GM19025 (cell line): ENCODE measurements at regions not wholly inside any gene's neighbourhood (a gene's known extent, or its start where the extent isn't known, plus 50 kb on each side); places are given as distances from the start of the nearest gene placed in this dataset.

Experiments used
- ATAC-seq: cut with Tn5 transposase; IDR thresholded peaks from one replicate; pipeline ENCODE4 v1.9.1; 2021; ENCODE audit warnings: mild to moderate bottlenecking, low read depth, moderate library complexity; ENCODE audit not compliant: unreplicated experiment

DNA sequence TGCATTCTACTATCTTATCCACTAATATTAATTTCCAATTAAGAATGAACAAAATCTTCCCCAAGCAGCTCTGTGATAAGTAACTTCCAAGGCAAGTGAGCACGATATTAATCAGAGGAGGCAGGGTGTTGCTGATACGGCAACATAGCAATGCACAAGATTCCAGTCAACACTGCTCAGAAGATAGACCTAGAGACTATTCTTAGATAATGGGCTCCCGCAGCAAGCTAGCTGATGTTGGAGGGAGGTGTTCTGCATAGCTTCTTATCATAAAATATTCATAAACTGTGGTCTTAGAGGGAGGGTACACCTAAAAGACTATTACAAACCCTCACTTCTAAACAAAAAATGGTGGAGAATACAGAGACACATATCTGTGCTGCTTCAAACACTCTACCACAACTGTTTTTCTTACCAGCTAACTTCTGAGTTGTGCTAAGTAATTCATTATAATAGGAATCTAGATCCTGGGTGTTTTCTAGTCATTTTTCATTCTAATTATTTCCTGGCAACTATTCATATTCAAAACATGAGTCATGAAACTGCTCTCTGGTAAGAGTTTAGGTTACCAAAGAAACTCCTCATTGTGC, 382.0 kb upstream of the SOX14 start:
- ATAC-seq = no peak

DNA sequence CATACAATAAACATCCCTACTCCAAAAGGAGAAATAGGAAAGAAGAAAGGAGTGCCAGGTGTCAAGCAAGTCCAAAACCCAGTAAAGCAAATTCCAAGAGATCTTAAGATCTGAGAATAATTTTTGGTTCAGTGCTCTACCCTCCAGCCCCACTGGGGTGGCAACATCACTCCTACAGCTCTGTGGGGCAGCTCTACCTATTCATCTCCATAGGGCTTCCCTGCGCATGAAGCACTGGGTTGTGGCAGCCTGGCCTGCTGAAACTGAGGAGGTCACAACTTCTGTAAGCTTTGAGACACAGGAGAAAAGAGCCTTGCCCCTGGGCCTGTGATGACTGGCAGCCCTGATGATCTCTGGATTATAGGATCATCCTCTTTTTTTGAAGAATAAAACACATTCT, 378.2 kb upstream of the SOX14 start:
- ATAC-seq = no peak

- no peak for ATAC-seq
Measured at GRCh38 chr3:137409584-137409983, 354.5 kb upstream of the SOX14 start.

GRCh38 chr3:137410028-137410427, 354.1 kb upstream of the SOX14 start:
- ATAC-seq = no peak

DNA sequence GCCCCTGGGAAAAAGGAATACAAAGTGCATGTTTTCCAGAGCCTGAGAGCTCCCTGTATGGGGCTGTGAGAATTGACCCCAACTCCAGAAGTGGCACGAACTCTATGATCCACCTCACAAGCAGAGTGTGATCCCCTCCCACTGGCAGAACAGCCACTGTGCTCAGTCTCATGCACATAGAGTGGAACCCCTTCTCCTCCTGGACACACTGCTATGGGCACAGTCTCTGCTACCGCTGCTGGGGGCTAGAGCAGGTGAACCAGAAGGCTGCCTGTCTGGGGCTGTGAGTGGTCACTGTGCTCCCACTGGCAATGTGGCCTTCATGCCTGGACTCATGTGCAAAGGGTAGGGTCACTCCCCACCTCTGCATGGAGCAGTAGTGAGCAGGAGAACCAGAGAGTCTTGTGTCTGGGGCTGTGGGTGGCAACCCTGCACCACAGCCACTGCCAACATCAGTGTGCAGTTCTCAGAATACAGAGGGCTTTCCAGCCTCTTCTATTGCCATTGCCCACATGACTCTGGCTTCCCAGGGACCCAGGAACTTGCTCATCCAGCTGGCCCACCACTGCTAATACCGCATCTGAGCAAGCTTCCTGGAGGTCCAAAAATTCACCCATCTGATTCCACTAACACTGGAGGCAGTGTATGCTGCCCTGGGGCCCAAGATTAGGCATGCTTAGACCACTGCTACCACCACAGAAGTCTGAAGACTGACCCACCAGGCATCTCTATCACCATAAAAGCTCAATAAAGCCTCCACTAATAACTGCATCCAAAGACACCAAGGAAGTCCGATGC, 343.7 kb upstream of the SOX14 start:
- ATAC-seq = no peak

DNA sequence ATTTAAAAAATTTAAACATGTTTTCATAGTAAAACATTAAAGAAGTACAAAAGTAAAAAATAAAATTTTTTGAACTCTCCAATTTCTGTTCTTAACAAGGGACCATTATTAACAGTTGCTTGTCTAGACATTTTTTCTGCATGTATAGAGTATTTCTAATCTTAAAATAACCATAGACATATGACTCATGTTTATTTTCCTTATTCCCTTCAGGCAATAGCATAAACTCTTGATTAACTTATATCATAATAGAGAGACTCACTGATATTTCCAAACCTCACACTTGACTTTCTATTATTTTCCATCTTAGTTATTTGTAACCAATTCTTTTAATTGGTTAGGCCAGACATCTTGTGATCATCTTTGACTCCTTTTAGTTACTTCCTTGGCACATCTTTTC, 325.6 kb upstream of the SOX14 start:
- ATAC-seq = no peak

- ATAC-seq = no peak
Measured at GRCh38 chr3:137460944-137461343, 303.2 kb upstream of the SOX14 start.

- ATAC-seq = no peak
Measured at GRCh38 chr3:137463131-137463530, 301.0 kb upstream of the SOX14 start.

- ATAC-seq = no peak
Measured at GRCh38 chr3:137464341-137464740, 299.8 kb upstream of the SOX14 start.

- ATAC-seq = no peak
Measured at GRCh38 chr3:137468446-137468845, 295.7 kb upstream of the SOX14 start.

- no peak for ATAC-seq
Measured at GRCh38 chr3:137469263-137469662, 294.9 kb upstream of the SOX14 start.

DNA sequence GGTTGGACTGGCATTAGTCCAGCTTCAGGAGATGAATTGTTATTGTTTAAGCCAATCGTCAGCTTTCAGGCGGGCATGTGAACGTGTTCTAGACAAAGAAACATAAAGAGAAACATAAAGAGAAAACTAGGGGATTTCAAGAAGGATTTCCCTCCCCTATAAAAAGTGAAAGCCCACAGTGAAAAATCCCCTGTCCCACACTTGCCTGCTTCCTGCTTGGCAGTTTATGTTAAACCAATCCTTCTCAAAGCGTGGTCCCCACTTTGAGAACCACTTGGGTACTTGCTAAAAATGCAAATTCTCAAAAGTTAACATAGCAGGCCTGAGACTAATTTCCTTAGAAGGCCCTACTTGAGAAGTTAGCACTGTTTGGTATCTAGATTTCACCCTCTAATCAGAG, 293.0 kb upstream of the SOX14 start:
- ATAC-seq = peak; percentile 67

- no peak for ATAC-seq
Measured at GRCh38 chr3:137471558-137472204, 292.4 kb upstream of the SOX14 start.

GRCh38 chr3:137477614-137478013, 286.5 kb upstream of the SOX14 start:
- no peak for ATAC-seq

DNA sequence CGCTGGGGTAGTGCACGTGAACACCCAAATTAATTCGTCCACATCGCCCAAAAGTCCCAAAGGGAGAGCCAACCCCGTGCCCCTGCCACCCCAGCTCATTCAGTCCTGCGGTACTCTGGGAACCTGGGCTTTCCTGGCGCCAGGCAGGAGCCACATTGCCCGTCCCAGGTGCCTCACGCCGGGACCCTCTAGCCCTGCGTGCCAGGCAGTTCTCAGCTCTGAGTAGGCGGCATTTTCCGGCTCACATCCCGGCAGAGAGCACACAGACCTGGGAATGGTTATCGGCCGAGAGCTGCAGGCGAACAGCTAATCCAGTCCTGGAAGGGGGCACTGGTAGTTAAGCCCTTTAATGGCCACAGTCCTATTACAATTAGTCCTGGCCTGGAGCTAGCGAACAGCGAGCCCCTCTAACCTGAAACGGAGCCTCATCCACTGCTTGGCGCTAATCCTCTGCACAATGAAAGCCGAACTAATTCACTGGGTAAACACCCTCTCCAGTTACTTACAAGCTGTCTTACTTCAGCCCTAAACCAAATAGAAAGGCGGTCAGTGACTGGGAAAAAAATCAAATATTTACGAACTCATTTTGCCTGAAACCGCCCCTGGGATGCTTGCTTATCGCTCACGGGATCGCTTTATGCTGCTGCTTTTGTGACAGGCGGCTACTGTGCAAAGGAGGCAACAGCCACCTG, 254.6 kb upstream of the SOX14 start:
- ATAC-seq = no peak

DNA sequence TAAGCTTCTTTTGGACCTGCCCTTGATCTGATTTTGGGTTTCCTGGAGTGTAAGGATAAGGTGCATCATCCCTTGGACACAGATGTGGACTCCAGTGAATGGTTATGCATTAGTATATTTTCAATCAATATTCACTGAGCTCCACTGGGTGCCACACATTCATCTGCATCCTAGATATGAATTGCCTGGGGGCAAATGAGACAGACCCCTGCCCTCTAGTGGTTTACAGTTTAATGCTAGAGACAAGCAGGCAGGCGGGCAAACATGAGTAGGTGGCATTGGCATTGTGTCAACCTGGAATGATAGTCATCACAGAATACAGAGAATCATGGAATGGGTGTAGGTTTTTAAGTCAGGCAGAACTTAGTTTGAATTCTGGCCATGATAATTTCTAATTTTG, 252.5 kb upstream of the SOX14 start:
- ATAC-seq = no peak

DNA sequence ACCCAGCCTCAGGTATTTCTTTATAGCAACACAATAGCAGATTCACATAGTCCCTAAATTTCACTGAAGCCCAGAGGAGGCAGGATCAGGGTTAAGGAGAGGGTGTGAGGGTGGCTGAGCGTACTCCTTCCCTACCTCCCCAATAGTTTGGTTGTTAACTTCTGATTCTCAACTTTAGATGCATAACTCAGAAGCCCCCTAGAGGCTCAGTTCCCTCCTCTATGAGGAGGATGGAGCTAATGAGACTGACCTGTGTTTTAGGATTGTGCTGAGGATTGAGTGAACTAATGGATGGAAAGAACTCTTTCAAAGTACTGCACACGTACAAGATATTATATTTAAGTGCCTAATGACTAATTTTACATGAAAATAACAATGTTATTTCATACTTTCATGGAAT, 249.3 kb upstream of the SOX14 start:
- no peak for ATAC-seq

GRCh38 chr3:137519602-137520001, 244.5 kb upstream of the SOX14 start:
- no peak for ATAC-seq

- no peak for ATAC-seq
Measured at GRCh38 chr3:137524751-137525150, 239.4 kb upstream of the SOX14 start.

DNA sequence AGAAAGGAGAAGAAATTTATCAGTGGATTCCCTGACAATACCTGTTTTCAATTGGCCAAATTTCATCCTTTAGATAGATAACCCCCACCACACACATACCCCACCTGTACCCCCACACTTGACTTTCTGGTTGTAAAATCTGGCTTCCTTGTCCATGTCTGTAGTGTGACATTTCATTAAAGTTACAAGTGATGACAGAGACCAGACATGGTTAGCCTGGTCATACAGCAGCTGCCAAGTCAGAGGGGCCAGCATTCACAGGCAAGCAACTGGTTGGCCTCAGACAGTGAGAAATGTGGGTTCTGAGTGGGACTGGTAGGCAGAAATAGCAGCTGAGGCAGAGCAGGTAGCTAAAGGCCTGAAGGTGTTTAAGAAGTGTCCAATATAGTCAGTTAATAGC, 238.6 kb upstream of the SOX14 start:
- no peak for ATAC-seq

DNA sequence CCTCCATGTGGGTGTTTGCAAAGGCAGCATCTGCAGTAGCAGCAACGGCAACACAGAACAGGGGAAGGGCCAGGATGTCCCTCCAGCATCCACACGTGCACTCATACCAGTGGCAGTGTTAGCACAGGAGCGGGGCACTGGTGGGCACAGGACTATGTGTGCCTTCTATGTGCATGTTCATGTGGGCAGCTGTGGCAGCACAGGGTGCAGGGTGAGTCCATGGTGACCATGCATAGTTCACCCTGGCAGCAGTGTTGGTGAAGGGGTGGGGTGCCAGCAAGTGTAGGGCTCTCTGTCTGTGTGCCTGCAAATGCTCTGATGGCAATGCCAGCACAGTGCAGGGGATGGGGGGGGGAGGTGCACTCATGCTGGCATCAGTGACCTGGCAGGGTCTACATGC, 222.1 kb upstream of the SOX14 start:
- no peak for ATAC-seq
